Stomach (tissue), 4 donors: ENCODE measurements at regions not wholly inside any gene's neighbourhood (a gene's known extent, or its start where the extent isn't known, plus 50 kb on each side); places are given as distances from the start of the nearest gene placed in this dataset.

Source experiments
- EP300 ChIP-seq: sonication (generic); formaldehyde crosslinking; IDR thresholded peaks from one replicate; pipeline ENCODE4 v1.6.1; 2017; ENCODE audit warnings: antibody characterized with exemption
- TF ChIP-seq, protein P1 (sequence below), 7 experiments: fragments of 450-650 bp in 4 of 7; fragments of 200-600 bp in 3 of 7; sonication (generic) in 3 of 7; IDR thresholded peaks; one replicate each; pipeline ENCODE4 v1.5.1; 2016 to 2019; ENCODE audit warnings: antibody characterized with exemption in 7 of 7, control low read depth in 2 of 7, mild to moderate bottlenecking in 1 of 7

DNA sequence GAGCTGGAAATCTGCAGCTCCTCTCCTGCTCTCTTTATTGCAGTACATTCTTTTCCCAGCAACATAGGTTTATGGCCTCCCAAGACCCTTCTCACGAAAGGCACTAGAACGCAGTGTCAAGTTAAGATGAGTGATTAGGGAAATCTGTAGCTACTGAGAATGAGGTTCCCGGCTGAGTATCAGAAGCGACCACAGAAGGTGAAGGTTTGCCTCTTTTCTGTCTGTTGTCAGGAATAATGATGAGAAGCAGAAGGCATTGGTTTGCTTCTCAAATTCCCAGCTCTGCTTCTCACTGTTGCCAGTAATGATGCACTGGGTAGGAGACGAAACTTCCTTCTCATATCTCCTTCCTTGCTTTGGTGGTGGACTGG, 128.4 kb downstream of the NTMT2 start:
- TF ChIP-seq, protein P1, sequence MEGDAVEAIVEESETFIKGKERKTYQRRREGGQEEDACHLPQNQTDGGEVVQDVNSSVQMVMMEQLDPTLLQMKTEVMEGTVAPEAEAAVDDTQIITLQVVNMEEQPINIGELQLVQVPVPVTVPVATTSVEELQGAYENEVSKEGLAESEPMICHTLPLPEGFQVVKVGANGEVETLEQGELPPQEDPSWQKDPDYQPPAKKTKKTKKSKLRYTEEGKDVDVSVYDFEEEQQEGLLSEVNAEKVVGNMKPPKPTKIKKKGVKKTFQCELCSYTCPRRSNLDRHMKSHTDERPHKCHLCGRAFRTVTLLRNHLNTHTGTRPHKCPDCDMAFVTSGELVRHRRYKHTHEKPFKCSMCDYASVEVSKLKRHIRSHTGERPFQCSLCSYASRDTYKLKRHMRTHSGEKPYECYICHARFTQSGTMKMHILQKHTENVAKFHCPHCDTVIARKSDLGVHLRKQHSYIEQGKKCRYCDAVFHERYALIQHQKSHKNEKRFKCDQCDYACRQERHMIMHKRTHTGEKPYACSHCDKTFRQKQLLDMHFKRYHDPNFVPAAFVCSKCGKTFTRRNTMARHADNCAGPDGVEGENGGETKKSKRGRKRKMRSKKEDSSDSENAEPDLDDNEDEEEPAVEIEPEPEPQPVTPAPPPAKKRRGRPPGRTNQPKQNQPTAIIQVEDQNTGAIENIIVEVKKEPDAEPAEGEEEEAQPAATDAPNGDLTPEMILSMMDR (IDR thresholded peaks at IDR 0.05) = no peak
- no peak for TF ChIP-seq EP300
